HG03159 (cell line): ENCODE measurements at regions not wholly inside any gene's neighbourhood (a gene's known extent, or its start where the extent isn't known, plus 50 kb on each side); places are given as distances from the start of the nearest gene placed in this dataset.

Experiments used
- ATAC-seq: cut with Tn5 transposase; IDR thresholded peaks from one replicate; pipeline ENCODE4 v1.9.1; 2021; ENCODE audit warnings: mild to moderate bottlenecking, moderate library complexity; ENCODE audit not compliant: unreplicated experiment

- ATAC-seq: no peak
Observed at GRCh38 chr3:176574786-176575185, 622.5 kb downstream of the TBL1XR1 start.

- ATAC-seq: no peak
Observed at GRCh38 chr3:176571926-176572325, 625.4 kb downstream of the TBL1XR1 start.

GRCh38 chr3:176570992-176571391 lies 626.3 kb downstream of the TBL1XR1 start:
- ATAC-seq: no peak

- ATAC-seq: no peak
Observed at GRCh38 chr3:176568189-176568588, 629.1 kb downstream of the TBL1XR1 start.

- no peak for ATAC-seq
Observed at GRCh38 chr3:176566757-176567156, 630.5 kb downstream of the TBL1XR1 start.

GRCh38 chr3:176562331-176562730 lies 635.0 kb downstream of the TBL1XR1 start:
- ATAC-seq: no peak

DNA sequence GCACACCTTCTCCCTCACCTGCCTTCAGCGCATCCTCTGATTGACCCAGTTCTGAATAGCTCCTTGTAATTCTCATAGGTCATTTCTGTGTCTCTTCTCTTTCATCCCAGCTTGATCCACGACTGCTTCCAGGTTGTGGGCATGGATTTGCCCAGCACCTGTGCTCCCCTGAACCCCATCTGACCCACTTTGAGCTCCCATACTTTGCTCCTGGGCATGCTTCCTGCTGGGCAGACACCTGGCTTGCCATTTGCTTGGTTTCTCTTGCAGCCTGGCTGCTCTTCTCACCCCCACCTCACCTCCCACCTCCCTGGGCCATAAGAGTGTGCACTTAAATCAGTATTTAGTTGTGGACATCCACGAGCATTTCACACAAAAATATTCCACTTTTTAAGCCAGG lies 635.5 kb downstream of the TBL1XR1 start:
- ATAC-seq: no peak

GRCh38 chr3:176554791-176555654 lies 642.3 kb downstream of the TBL1XR1 start:
- no peak for ATAC-seq

GRCh38 chr3:176554264-176554663 lies 643.0 kb downstream of the TBL1XR1 start:
- ATAC-seq: no peak

DNA sequence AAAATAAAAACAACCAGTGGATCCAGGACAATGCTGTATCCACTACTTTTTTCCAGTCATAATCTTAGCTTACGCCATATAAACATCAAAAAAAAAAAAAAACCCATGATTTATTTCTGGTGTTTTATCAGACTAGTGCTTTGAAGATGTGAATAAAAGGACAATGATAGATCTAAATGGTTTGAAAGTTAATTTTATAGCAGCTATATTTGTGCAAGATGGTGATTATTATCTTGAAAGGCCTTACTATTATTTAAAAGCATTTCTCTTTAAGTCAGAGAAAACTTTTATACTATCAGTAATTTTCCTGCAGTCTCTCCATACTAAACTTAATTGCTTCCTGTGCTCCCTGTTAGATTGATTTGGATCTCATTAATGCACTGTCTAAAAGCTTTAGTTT lies 670.3 kb downstream of the TBL1XR1 start:
- no peak for ATAC-seq

DNA sequence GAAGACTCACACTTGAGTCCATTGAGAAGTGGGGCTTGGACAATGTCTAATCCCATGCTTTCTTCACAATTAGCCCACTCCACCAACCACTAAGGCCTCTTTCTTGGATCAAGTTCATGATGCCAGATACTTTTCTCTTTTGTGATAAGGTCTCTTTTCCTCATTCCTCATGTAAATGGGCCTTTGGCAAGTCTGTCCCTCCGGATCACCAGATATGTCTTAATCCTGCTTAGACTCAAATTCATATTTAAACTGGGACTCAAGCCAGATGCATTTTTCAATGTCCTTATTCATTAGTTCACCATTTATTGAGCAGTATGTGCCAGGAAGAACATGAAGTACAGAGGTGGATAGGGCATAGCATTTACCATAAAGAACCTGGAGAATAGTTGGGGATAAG lies 671.1 kb downstream of the TBL1XR1 start:
- no peak for ATAC-seq

GRCh38 chr3:176523114-176523513 lies 674.2 kb downstream of the TBL1XR1 start:
- ATAC-seq: no peak

- no peak for ATAC-seq
Observed at GRCh38 chr3:176522436-176522835, 674.8 kb downstream of the TBL1XR1 start.

DNA sequence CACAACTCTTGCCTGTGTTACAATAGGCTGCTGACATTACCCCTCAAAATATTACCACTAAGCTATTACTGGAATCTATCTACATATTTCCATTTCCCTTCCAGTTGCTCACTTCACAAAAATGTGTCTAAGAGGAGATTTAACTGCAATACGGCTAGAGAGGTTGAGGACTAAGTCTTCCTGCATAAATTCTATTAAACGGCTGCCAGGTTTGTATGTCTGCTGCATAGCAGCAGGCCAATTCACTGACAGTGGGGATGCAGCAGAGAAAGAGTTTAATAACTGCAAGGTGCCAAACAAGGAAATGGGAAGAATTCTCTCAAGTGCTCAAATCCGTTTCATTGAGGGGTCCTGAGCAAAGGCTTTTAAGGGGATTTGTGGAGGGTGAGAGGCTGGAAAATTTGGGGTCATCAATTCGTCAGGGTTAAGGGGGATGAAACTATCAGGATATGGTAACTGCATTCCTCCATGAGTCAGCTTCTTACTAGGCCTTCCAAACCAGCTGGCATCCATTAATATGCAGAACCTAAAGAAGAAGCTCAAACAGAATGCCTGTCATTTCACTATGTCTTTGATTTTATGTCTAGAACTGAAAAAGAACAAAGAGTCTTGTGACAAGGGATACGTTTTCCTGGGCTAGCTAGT lies 675.6 kb downstream of the TBL1XR1 start:
- no peak for ATAC-seq

- ATAC-seq: no peak
Observed at GRCh38 chr3:176514297-176514696, 683.0 kb downstream of the TBL1XR1 start.

DNA sequence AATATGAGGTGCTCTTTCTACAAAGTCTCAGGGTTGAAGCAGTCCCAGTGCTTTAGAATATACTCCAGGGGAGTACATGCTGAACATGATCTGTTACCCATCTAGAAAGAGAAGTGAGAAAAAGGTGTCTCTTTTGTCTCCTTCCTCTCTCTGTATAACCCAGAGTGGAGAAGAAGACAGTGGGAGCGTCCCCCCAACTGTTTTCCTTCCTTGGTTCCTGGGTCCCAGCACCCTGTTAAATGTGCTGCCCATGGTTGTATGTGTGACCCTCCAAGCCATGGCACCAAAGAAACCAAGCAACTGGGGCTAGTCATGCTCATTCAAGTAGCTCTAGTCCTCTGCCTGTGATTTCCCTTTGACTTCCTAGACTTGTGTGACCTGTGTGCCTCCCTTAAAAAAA lies 683.7 kb downstream of the TBL1XR1 start:
- no peak for ATAC-seq

GRCh38 chr3:176512037-176512436 lies 685.2 kb downstream of the TBL1XR1 start:
- no peak for ATAC-seq

GRCh38 chr3:176510097-176510496 lies 687.2 kb downstream of the TBL1XR1 start:
- ATAC-seq: no peak

- peak; percentile 46 for ATAC-seq
Observed at GRCh38 chr3:176505878-176506621, 691.2 kb downstream of the TBL1XR1 start.

GRCh38 chr3:176491084-176491483 lies 706.2 kb downstream of the TBL1XR1 start:
- no peak for ATAC-seq

DNA sequence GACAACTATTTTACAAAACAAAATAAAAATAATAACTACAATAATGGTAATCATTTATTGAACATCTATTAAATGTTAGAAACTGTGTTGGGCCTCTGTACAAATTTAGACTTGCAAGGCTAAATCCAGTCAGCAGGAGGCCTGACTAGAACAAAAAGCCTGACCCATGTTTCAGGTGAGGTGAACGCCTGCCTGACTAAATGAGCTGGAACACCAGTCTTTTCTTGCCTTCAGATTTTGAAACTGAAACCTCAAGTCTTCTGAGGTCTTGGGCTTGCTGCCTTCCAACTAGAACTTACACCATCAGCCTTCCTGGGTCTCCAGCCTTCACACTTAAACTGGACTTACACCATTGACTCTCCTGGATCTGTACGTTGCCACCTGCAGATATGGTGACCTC lies 706.9 kb downstream of the TBL1XR1 start:
- ATAC-seq: peak; percentile 63

DNA sequence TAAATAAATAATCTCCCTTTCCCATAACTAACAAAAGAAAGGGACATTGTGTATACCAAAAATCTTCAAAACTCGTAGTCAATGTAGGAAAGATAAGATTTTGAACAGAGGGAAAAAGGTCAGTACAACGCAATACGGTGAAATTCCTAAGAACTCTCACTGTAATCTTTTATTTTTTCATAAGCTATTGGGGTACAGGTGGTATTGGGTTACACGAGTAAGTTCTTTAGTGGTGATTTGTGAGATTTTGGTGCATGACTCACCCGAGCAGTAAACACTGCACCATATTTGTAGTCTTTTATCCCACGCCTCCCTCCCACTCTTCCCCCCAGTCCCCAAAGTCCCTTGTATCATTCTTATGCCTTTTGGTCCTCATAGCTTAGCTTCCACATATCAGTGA lies 718.0 kb downstream of the TBL1XR1 start:
- no peak for ATAC-seq
